ENCODE measurements at regions not wholly inside any gene's neighbourhood (a gene's known extent, or its start where the extent isn't known, plus 50 kb on each side); places are given as distances from the start of the nearest gene placed in this dataset.

- TF ChIP-seq CREB5 (CRISPR knock-in tag; IDR thresholded peaks at IDR 0.05; ENCODE audit: low read depth) (no peak), ZNF70 (CRISPR knock-in tag; IDR thresholded peaks at IDR 0.05) (no peak), ZFP3 (CRISPR knock-in tag; IDR thresholded peaks at IDR 0.05) (no peak), ARNTL (CRISPR knock-in tag; IDR thresholded peaks at IDR 0.05; ENCODE audit: borderline replicate concordance, low read depth) (no peak), CSDC2 (CRISPR knock-in tag; IDR thresholded peaks at IDR 0.05) (no peak), GLIS3 (CRISPR knock-in tag; IDR thresholded peaks at IDR 0.05) (no peak), BACH2 (CRISPR knock-in tag; IDR thresholded peaks at IDR 0.05; ENCODE audit: borderline replicate concordance) (no peak), ZNF8 (CRISPR knock-in tag; IDR thresholded peaks at IDR 0.05) (no peak), PATZ1 (CRISPR knock-in tag; IDR thresholded peaks at IDR 0.05; ENCODE audit: borderline replicate concordance) (no peak), PPARA (CRISPR knock-in tag; IDR thresholded peaks at IDR 0.05; ENCODE audit: borderline replicate concordance) (no peak), ZC3H10 (CRISPR knock-in tag; IDR thresholded peaks at IDR 0.05) (no peak), SNAI2 (CRISPR knock-in tag; IDR thresholded peaks at IDR 0.05) (no peak), TCF4 (CRISPR knock-in tag; IDR thresholded peaks at IDR 0.05; ENCODE audit: borderline replicate concordance) (no peak), ISL1 (CRISPR knock-in tag; IDR thresholded peaks at IDR 0.05) (no peak), OSR1 (CRISPR knock-in tag; IDR thresholded peaks at IDR 0.05) (no peak), TOX (CRISPR knock-in tag; IDR thresholded peaks at IDR 0.05; ENCODE audit: borderline replicate concordance) (no peak), ZNF565 (CRISPR knock-in tag; conservative IDR thresholded peaks at IDR 0.05; ENCODE audit: low read depth) (no peak), RARB (CRISPR knock-in tag; IDR thresholded peaks at IDR 0.05) (no peak)
- TF ChIP-seq, protein P1, sequence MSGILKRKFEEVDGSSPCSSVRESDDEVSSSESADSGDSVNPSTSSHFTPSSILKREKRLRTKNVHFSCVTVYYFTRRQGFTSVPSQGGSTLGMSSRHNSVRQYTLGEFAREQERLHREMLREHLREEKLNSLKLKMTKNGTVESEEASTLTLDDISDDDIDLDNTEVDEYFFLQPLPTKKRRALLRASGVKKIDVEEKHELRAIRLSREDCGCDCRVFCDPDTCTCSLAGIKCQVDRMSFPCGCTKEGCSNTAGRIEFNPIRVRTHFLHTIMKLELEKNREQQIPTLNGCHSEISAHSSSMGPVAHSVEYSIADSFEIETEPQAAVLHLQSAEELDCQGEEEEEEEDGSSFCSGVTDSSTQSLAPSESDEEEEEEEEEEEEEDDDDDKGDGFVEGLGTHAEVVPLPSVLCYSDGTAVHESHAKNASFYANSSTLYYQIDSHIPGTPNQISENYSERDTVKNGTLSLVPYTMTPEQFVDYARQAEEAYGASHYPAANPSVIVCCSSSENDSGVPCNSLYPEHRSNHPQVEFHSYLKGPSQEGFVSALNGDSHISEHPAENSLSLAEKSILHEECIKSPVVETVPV (CRISPR knock-in tag; IDR thresholded peaks at IDR 0.05) = no peak
- TF ChIP-seq, protein P2, sequence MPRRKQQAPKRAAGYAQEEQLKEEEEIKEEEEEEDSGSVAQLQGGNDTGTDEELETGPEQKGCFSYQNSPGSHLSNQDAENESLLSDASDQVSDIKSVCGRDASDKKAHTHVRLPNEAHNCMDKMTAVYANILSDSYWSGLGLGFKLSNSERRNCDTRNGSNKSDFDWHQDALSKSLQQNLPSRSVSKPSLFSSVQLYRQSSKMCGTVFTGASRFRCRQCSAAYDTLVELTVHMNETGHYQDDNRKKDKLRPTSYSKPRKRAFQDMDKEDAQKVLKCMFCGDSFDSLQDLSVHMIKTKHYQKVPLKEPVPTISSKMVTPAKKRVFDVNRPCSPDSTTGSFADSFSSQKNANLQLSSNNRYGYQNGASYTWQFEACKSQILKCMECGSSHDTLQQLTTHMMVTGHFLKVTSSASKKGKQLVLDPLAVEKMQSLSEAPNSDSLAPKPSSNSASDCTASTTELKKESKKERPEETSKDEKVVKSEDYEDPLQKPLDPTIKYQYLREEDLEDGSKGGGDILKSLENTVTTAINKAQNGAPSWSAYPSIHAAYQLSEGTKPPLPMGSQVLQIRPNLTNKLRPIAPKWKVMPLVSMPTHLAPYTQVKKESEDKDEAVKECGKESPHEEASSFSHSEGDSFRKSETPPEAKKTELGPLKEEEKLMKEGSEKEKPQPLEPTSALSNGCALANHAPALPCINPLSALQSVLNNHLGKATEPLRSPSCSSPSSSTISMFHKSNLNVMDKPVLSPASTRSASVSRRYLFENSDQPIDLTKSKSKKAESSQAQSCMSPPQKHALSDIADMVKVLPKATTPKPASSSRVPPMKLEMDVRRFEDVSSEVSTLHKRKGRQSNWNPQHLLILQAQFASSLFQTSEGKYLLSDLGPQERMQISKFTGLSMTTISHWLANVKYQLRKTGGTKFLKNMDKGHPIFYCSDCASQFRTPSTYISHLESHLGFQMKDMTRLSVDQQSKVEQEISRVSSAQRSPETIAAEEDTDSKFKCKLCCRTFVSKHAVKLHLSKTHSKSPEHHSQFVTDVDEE (CRISPR knock-in tag; IDR thresholded peaks at IDR 0.05) = no peak
- ATAC-seq = peak; percentile 78
Measured at GRCh38 chr1:244918421-244919319, 54.3 kb upstream of the HNRNPU start.

DNA sequence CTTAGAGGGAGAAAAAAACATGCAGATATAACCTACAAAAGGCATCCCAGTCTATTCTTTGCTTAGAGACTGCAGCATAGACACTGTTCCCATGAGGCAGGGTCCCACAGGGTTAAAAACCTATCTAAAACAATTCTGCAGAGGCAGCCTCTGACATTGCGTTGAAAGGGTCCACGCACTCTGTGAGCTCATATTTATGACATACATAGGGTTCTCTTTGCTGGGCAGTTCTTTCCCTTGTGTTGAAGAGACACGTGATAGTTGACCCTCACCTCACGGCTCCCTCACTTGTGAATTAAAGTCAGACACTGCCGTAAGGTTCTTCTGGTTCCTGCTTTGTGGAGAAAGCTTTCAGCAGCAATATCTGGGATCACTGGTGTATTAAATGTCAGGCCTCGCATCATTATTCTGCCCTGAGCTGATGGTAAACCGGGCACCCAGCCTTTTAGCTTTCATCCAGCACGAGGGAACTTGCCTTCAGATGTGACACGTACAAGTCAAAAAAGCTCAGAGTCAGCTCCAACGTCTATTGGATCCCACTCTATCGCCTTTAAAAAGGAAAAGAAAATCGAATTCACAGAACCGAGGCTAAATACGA lies 52.8 kb upstream of the HNRNPU start:
- TF ChIP-seq ZC3H10 (CRISPR knock-in tag; IDR thresholded peaks at IDR 0.05) (no peak), CREB5 (CRISPR knock-in tag; IDR thresholded peaks at IDR 0.05; ENCODE audit: low read depth) (no peak), TCF4 (CRISPR knock-in tag; IDR thresholded peaks at IDR 0.05; ENCODE audit: borderline replicate concordance) (no peak), OSR1 (CRISPR knock-in tag; IDR thresholded peaks at IDR 0.05) (no peak), TOX (CRISPR knock-in tag; IDR thresholded peaks at IDR 0.05; ENCODE audit: borderline replicate concordance) (no peak), ISL1 (CRISPR knock-in tag; IDR thresholded peaks at IDR 0.05) (no peak), ARNTL (CRISPR knock-in tag; IDR thresholded peaks at IDR 0.05; ENCODE audit: borderline replicate concordance, low read depth) (no peak), CSDC2 (CRISPR knock-in tag; IDR thresholded peaks at IDR 0.05) (no peak), ZFP3 (CRISPR knock-in tag; IDR thresholded peaks at IDR 0.05) (no peak), PPARA (CRISPR knock-in tag; IDR thresholded peaks at IDR 0.05; ENCODE audit: borderline replicate concordance) (no peak)
- TF ChIP-seq, protein P2 (CRISPR knock-in tag; IDR thresholded peaks at IDR 0.05) = no peak
- no peak for ATAC-seq

Data from SK-N-SH treated with all-trans-retinoic acid at 6 μM for 48 hours (cell line).